Astrocyte (in vitro differentiated cells and primary cell): ENCODE measurements at regions not wholly inside any gene's neighbourhood (a gene's known extent, or its start where the extent isn't known, plus 50 kb on each side); places are given as distances from the start of the nearest gene placed in this dataset.

Experiments
- CTCF ChIP-seq: IDR thresholded peaks from 2 replicates; pipeline ENCODE4 v1.5.1; 2011; ENCODE audit warnings: low read depth, mild to moderate bottlenecking, inconsistent platforms, low read length, moderate library complexity; ENCODE audit not compliant: insufficient read depth
- EZH2 ChIP-seq: IDR thresholded peaks from 2 replicates; pipeline ENCODE4 v1.6.1; 2012; ENCODE audit warnings: mild to moderate bottlenecking, low read length, inconsistent platforms; ENCODE audit not compliant: insufficient read depth

GRCh38 chr5:44051591-44051990, 337.6 kb downstream of the FGF10 start:
- TF ChIP-seq CTCF (no peak), EZH2 (no peak)
